Tibial nerve (tissue), 4 donors: ENCODE measurements at regions not wholly inside any gene's neighbourhood (a gene's known extent, or its start where the extent isn't known, plus 50 kb on each side); places are given as distances from the start of the nearest gene placed in this dataset.

Source experiments
- CTCF ChIP-seq, 5 experiments: fragments of 200-600 bp in 3 of 5; fragments of 450-650 bp in 2 of 5; sonication (generic) in 3 of 5; IDR thresholded peaks; one replicate each; pipeline ENCODE4 v1.5.1; 2016 to 2019; ENCODE audit warnings: antibody characterized with exemption in 5 of 5, mild to moderate bottlenecking in 3 of 5, moderate library complexity in 2 of 5
- EP300 ChIP-seq, 2 donors: sonication (generic); formaldehyde crosslinking; IDR thresholded peaks; one replicate each; pipeline ENCODE4 v1.6.1; 2017; ENCODE audit warnings: antibody characterized with exemption in 2 of 2, mild to moderate bottlenecking in 1 of 2
- POLR2A ChIP-seq, 2 donors: fragments of 450-650 bp; IDR thresholded peaks; one replicate each; pipeline ENCODE4 v1.6.1; 2017; ENCODE audit warnings: antibody characterized with exemption in 2 of 2, mild to moderate bottlenecking in 2 of 2, moderate library complexity in 2 of 2

DNA sequence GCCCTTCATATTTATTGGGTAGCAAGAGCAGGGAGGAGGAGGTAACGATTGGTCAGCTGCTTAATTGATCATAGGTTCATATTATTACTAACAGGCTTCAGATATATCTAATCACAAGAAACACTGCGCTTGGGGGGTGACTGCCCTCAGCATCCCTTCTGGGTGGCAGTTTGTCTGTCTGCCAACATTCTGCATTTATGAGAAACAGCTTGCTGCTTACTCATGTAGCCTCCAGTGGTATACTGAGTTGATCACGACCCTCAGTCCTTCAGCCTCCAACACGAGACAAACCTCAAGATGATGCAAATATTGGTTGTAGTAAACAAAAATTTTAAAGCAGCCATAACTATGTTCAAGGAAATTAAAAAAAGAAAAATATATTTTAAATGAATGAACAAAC lies 657.8 kb upstream of the PHF14 start:
- TF ChIP-seq CTCF (IDR thresholded peaks at IDR 0.05): no peak
- no peak for TF ChIP-seq POLR2A (IDR thresholded peaks at IDR 0.05)
- no peak for TF ChIP-seq EP300 (IDR thresholded peaks at IDR 0.05)
